ENCODE measurements at regions not wholly inside any gene's neighbourhood (a gene's known extent, or its start where the extent isn't known, plus 50 kb on each side); places are given as distances from the start of the nearest gene placed in this dataset.
"Not testable (repeated sequence)": the region's sequence is repeated elsewhere in the genome, so short reads cannot be mapped to it uniquely, and the experiment has no call there.

DNA sequence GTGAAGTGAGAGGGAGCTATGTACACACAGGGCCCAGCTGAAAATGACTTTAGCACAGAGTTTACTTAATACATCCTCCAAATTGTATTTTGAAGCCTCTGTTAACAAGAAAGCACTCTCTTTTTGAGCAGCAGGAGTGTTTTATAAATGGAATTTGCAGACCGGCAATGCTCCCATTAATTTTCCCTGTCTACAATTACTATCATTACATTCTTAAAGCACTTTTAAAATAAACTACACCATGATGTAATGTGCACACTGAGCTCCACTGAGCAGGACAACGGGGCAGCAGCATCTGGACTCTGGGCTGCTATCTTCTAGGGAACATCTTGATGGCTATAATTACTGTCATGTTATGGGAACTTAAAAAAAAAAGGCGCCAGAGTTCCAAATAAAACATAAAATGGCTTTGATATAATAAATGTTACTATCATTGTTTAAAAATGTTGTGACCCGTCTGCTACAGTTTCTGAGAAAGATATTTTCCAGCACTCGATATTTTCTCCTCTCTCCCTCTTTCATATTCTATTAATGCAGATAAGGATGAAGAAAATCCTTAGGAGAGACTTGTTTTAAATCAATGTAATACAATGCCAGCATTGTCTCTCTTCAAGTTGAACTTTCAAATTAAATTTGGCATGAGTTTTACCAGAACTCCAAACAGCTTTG is 150.9 kb downstream of the HLX start:
- DNase-seq, result no peak

GRCh38 chr1:221030990-221031389 is 151.7 kb downstream of the HLX start:
- DNase-seq, result peak; percentile 9

- no peak for DNase-seq
Observed at GRCh38 chr1:221031458-221032203, 152.4 kb downstream of the HLX start.

- DNase-seq, result no peak
Observed at GRCh38 chr1:221032204-221032585, 153.0 kb downstream of the HLX start.

GRCh38 chr1:221032637-221033280 is 153.5 kb downstream of the HLX start:
- no peak for DNase-seq

DNA sequence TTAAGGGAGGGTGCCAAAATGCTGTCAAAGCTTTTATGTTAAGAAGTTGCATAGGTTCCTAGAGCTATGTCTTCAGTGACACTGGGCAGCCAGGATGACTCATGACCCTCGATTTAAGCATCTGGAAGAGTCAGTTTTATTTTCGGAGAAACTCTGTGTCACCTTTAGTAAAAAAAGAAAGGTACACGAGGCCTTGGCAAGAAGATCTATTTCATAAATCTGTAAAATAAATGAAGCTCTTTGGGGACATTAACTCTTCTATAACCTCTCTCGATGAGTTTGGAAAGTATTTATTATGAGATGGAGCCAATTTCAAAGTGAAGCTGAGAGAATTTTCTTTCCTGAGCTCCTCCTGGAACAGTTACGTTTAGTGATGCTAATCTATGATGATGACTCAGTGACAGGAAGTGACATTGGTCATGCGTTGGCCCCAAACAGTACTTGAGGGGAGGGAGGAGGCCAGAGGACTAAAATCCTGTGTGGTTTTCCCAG is 156.5 kb downstream of the HLX start:
- DNase-seq, result peak; percentile 34

DNA sequence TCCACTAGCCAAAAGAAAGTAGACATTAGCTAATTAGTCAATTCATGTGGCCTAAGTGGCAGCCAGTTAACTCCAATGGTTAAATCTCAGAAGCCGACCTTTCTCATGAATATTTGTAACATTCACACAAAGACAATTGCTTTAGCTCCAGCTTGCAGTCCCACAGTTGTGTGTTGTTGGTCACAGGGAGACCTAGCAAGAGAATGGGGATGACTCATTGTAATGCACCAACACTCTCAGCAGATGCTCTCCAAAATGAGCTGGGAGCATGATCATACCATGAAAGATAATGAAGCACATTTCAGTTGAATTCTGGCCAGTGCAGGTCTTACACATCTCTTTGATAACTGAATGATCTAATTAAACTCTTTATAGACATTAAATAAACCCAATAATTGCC is 160.4 kb downstream of the HLX start:
- DNase-seq, result peak; percentile 50

GRCh38 chr1:221040101-221040500 is 160.9 kb downstream of the HLX start:
- DNase-seq, result peak; percentile 52

GRCh38 chr1:221040691-221041285 is 161.5 kb downstream of the HLX start:
- DNase-seq, result no peak

DNA sequence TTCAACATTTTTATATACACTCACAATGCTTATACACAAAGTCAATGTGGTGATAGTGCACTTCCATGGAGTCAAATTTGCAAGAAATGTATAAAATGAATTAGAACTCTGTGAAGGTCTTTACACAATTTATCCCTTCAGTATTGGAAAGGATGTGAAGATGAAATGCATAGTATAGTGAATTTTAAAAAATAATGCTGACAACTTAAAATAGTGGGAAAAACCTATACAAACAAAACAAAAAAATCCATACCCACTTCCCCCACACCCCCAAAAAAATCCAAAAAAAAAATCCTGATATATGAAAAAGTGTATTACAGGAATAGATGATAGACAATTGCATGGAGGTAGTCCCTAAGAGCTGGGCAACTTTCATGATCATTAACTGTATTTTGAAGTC is 165.3 kb downstream of the HLX start:
- DNase-seq, result no peak

- DNase-seq, result no peak
Observed at GRCh38 chr1:221045151-221045550, 165.9 kb downstream of the HLX start.

GRCh38 chr1:221045842-221046831 is 166.9 kb downstream of the HLX start:
- DNase-seq, result peak; percentile 22

- DNase-seq, result not testable (repeated sequence)
Observed at GRCh38 chr1:221051391-221051790, 172.1 kb downstream of the HLX start.

GRCh38 chr1:221053889-221054288 is 174.6 kb downstream of the HLX start:
- DNase-seq, result no peak

- DNase-seq, result no peak
Observed at GRCh38 chr1:221059506-221059905, 180.3 kb downstream of the HLX start.

DNA sequence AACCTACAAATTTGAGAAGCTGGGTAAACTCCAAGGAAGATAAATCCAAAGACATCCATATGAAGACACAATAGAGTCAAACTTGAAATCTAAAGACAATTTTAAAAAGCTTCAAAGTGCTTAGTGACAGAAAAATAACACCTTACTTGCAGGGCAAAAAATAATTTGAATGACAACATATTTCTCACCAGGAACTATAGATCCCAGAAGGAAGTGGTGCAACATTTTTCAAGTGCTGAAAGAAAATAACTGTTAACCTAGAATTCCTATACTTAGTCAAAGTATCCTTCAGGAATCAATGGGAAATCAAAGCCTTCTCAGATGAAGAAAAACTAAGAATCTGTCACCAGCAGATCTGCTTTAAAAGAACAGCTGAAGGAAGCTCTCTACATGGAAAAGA is 184.4 kb downstream of the HLX start:
- no peak for DNase-seq

DNA sequence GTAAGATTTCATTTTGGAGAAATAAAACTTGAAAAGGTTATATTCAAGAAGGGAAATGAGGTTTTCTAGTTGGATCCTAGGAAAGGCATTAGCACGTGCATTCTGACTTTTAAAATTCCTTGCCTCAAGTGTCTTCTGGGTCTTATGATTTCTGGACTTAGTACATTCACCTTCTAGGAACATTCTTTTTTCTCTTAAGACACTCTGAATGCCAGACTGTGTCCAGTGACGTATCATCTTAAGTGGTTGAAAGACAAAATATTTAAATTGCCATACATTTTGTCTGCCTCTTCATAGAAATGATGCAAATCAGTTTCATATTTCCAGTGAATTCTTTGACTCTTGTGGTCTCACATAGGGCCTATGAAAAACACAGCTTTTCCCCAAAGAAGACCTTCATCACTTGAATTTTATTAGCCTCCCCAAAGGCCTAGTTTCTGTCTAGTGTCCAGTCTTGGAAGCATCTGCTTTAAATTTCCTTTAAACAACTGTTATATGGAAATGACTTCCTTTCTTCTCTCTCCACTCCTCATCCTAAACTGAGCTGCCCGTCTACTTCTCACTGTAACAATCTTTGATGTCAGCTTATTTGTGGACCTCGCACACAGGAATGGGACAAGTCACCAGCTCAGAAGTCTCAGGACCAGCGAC is 187.2 kb downstream of the HLX start:
- no peak for DNase-seq

DNA sequence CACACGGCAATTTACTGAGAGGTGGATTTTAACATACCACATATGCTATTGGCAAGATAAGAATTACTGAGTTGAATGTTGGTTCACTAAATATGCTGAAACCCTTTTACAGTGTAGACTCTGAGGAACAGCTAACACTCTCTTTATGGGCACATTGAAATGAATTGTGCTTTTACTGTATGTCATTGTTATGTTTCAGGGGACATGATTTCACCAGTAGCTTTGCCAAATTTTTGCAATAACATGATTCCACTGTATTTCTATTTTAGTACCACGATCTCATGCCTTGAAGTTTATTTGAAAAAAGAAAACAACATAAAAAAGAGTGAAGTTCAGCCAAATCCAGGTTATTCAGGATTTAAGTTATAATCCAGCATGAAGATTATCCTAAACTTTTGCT is 188.5 kb downstream of the HLX start:
- DNase-seq, result no peak

- DNase-seq, result peak; percentile 39
Observed at GRCh38 chr1:221069178-221069903, 190.1 kb downstream of the HLX start.

DNA sequence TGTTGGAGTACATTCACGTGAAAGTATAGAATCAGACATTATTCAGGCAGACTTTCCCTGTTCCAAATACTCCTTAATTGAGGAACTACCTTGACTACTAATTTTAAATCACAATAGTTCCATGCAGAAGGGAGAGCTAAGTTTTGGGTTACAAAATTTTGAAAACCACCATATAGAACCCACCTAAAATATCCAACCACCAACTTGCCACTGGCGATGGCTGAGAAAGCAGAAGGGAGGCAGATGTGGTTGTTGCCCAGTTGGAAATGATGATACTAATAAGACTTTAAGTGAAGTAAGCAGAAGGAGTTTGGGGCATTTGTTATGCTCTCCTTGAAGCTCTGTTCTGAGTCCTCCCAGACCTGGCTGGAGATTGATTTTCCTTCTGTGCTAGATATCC is 190.7 kb downstream of the HLX start:
- no peak for DNase-seq

DNA sequence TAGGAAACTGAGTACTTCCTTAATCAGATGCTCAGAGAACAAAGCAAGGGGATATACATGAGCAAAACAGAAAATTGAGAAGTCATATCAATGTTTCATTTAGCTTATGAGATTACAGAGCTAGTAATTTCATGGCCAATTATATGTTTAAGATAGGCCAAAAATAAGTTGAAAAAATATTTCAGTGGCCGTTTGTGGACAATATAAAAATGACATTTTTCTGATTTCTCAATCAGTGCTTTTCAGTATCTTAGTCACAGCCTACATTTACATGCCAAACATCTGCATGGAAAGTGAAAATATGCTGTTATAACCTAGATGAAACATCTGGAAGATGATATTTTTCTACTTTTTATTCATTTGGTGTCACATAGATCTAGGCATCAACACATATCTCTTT is 192.5 kb downstream of the HLX start:
- DNase-seq, result no peak

Data from hematopoietic multipotent progenitor cell treated with erythropoietin and hydrocortisone succinate and interleukin-3 and kit ligand, for 8 days (in vitro differentiated cells).